Tibial nerve (tissue), 4 donors: ENCODE measurements at regions not wholly inside any gene's neighbourhood (a gene's known extent, or its start where the extent isn't known, plus 50 kb on each side); places are given as distances from the start of the nearest gene placed in this dataset.

Experiments used
- DNase-seq, 2 donors: peaks; one replicate each; pipeline ENCODE4 v3.0.0-alpha.2; 2019; ENCODE audit warnings: low spot score in 2 of 2
- H3K27ac ChIP-seq, 4 donors: fragments of 200-600 bp; sonication (generic) in 3 of 4; one replicate each; pipeline ENCODE4 v1.5.1; 2017 to 2019; ENCODE audit warnings: mild to moderate bottlenecking in 1 of 4
- H3K27me3 ChIP-seq, 2 donors: fragments of 200-600 bp; sonication (generic) in 1 of 2; one replicate each; pipeline versions ENCODE4 v1.5.1 to v1.6.0; 2017 to 2019
- H3K36me3 ChIP-seq, 3 donors: fragments of 200-600 bp; sonication (generic); one replicate each; pipeline ENCODE4 v1.5.1; 2018 to 2019
- H3K4me1 ChIP-seq, 4 donors: fragments of 200-600 bp; sonication (generic) in 3 of 4; one replicate each; pipeline ENCODE4 v1.5.1; 2017 to 2019
- H3K4me3 ChIP-seq, 4 donors: fragments of 200-600 bp; sonication (generic) in 3 of 4; one replicate each; pipeline ENCODE4 v1.5.1; 2017 to 2019; ENCODE audit warnings: mild to moderate bottlenecking in 1 of 4, moderate library complexity in 1 of 4
- H3K9me3 ChIP-seq, 4 donors: fragments of 200-600 bp; sonication (generic) in 3 of 4; one replicate each; pipeline ENCODE4 v1.5.1; 2017 to 2019
- CTCF ChIP-seq, 5 experiments: fragments of 200-600 bp in 3 of 5; fragments of 450-650 bp in 2 of 5; sonication (generic) in 3 of 5; IDR thresholded peaks; one replicate each; pipeline ENCODE4 v1.5.1; 2016 to 2019; ENCODE audit warnings: antibody characterized with exemption in 5 of 5, mild to moderate bottlenecking in 3 of 5, moderate library complexity in 2 of 5
- EP300 ChIP-seq, 2 donors: sonication (generic); formaldehyde crosslinking; IDR thresholded peaks; one replicate each; pipeline ENCODE4 v1.6.1; 2017; ENCODE audit warnings: antibody characterized with exemption in 2 of 2, mild to moderate bottlenecking in 1 of 2
- POLR2A ChIP-seq, 2 donors: fragments of 450-650 bp; IDR thresholded peaks; one replicate each; pipeline ENCODE4 v1.6.1; 2017; ENCODE audit warnings: antibody characterized with exemption in 2 of 2, mild to moderate bottlenecking in 2 of 2, moderate library complexity in 2 of 2
- WGBS, 2 donors: methylation state at CpG; one replicate each; pipeline ENCODE4 v1.1.5; 2018; 5-methylcytosine and 5-hydroxymethylcytosine counted together

GRCh38 chr11:80084608-80085007 lies 643.8 kb upstream of the TENM4 start:
- Histone ChIP-seq H3K9me3 (no peaks in the 10 kb centered on the region), H3K27ac (no peak overlapping the region), H3K27me3 (no peaks in the 10 kb centered on the region), H3K4me1 (no peaks in the 10 kb centered on the region), H3K36me3 (no peaks in the 10 kb centered on the region), H3K4me3 (no peak overlapping the region)
- no peak for TF ChIP-seq POLR2A (IDR thresholded peaks at IDR 0.05)
- no peak for TF ChIP-seq CTCF (IDR thresholded peaks at IDR 0.05)
- TF ChIP-seq EP300 (IDR thresholded peaks at IDR 0.05) = no peak
- WGBS, 2 donors = 65 to 75% methylated on average over 3 of the region's 3 CpGs
- DNase-seq = no peak

GRCh38 chr11:80083531-80083951 lies 642.7 kb upstream of the TENM4 start:
- Histone ChIP-seq H3K36me3 (no peaks in the 10 kb centered on the region), H3K4me1 (no peaks in the 10 kb centered on the region), H3K27ac (no peak overlapping the region), H3K4me3 (no peak overlapping the region), H3K27me3 (no peaks in the 10 kb centered on the region), H3K9me3 (no peaks in the 10 kb centered on the region)
- no peak for TF ChIP-seq POLR2A (IDR thresholded peaks at IDR 0.05)
- TF ChIP-seq EP300 (IDR thresholded peaks at IDR 0.05) = no peak
- TF ChIP-seq CTCF (IDR thresholded peaks at IDR 0.05) = no peak
- WGBS, 2 donors = 80 to 82% methylated on average over 2 of the region's 2 CpGs
- DNase-seq = no peak

DNA sequence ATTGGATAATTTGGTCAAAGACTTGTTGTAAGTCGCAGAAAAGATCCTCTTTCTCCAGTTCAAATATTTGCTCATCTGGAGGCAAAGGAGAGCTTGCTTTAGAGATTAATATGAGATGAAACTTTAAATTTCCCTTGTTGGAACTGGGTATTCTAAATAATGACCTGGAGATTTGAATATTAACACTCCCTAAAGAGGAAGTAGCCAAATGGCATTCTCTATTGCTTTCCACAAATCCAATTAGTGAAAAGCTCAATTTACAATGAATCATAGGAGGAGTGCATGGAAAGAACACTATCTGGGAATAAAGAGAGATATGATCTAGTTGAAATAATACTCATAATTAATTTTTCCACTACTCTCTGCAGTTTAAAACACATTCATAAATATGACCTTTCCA lies 641.6 kb upstream of the TENM4 start:
- Histone ChIP-seq H3K27ac (no peak overlapping the region), H3K9me3 (no peaks in the 10 kb centered on the region), H3K27me3 (no peaks in the 10 kb centered on the region), H3K36me3 (no peaks in the 10 kb centered on the region), H3K4me3 (no peak overlapping the region), H3K4me1 (no peaks in the 10 kb centered on the region)
- TF ChIP-seq POLR2A (IDR thresholded peaks at IDR 0.05) (no peak), CTCF (IDR thresholded peaks at IDR 0.05) (no peak), EP300 (IDR thresholded peaks at IDR 0.05) (no peak)
- DNase-seq = no peak
- WGBS, 2 donors = 93% methylated on average over 1 of the region's 1 CpG

- H3K36me3 ChIP-seq = no peaks in the 10 kb centered on the region
- no peak overlapping the region for H3K4me3 ChIP-seq
- TF ChIP-seq CTCF (IDR thresholded peaks at IDR 0.05) (no peak), POLR2A (IDR thresholded peaks at IDR 0.05) (no peak)
- 64 to 71% methylated on average over 4 of the region's 4 CpGs for WGBS, 2 donors
- DNase-seq = no peak
- H3K4me1 ChIP-seq = no peaks in the 10 kb centered on the region
- no peaks in the 10 kb centered on the region for H3K9me3 ChIP-seq
- H3K27me3 ChIP-seq = no peaks in the 10 kb centered on the region
- no peak overlapping the region for H3K27ac ChIP-seq
Measured at GRCh38 chr11:80077113-80077512, 636.3 kb upstream of the TENM4 start.

GRCh38 chr11:80074837-80075236 lies 634.0 kb upstream of the TENM4 start:
- no peaks in the 10 kb centered on the region for H3K36me3 ChIP-seq
- 76 to 78% methylated on average over 4 of the region's 4 CpGs for WGBS, 2 donors
- H3K27me3 ChIP-seq = no peaks in the 10 kb centered on the region
- no peak for DNase-seq
- no peaks in the 10 kb centered on the region for H3K9me3 ChIP-seq
- H3K27ac ChIP-seq = no peak overlapping the region
- TF ChIP-seq EP300 (IDR thresholded peaks at IDR 0.05) (no peak), CTCF (IDR thresholded peaks at IDR 0.05) (no peak), POLR2A (IDR thresholded peaks at IDR 0.05) (no peak)
- no peak overlapping the region for H3K4me3 ChIP-seq
- H3K4me1 ChIP-seq = no peaks in the 10 kb centered on the region
